Heart left ventricle (tissue), 16 donors: ENCODE measurements at regions not wholly inside any gene's neighbourhood (a gene's known extent, or its start where the extent isn't known, plus 50 kb on each side); places are given as distances from the start of the nearest gene placed in this dataset.
"Not testable (repeated sequence)": the region's sequence is repeated elsewhere in the genome, so short reads cannot be mapped to it uniquely, and the experiment has no call there.

ENCODE experiments used
- ATAC-seq, 4 donors: fragments of 200-7000 bp; cut with Tn5 transposase; one replicate each; pipeline ENCODE4 v1.9.1; 2020 to 2022; ENCODE audit warnings: moderate library complexity in 4 of 4, mild to moderate bottlenecking in 3 of 4, moderate number of reproducible peaks in 1 of 4
- DNase-seq, 5 donors: peaks; one replicate each; pipeline ENCODE4 v3.0.0-alpha.2; 2020
- H3K27ac ChIP-seq, 12 donors: fragments of 200-600 bp; sonication (generic) in 4 of 12; one replicate each; pipeline versions ENCODE4 v1.5.0 to v1.8.0; 2016 to 2022; ENCODE audit warnings: mild to moderate bottlenecking in 2 of 12
- H3K27me3 ChIP-seq, 9 donors: fragments of 200-600 bp; sonication (generic) in 2 of 9; one replicate each; pipeline versions ENCODE4 v1.5.1 to v1.8.0; 2016 to 2022; ENCODE audit warnings: mild to moderate bottlenecking in 3 of 9
- H3K36me3 ChIP-seq, 9 donors: fragments of 200-600 bp; sonication (generic) in 2 of 9; one replicate each; pipeline versions ENCODE4 v1.5.0 to v1.8.0; 2018 to 2022; ENCODE audit warnings: mild to moderate bottlenecking in 2 of 9
- H3K4me1 ChIP-seq, 12 donors: fragments of 200-600 bp; sonication (generic) in 4 of 12; one replicate each; pipeline versions ENCODE4 v1.5.0 to v1.8.0; 2016 to 2022; ENCODE audit warnings: mild to moderate bottlenecking in 3 of 12
- H3K4me3 ChIP-seq, 12 donors: fragments of 200-600 bp; sonication (generic) in 4 of 12; one replicate each; pipeline versions ENCODE4 v1.5.0 to v1.8.0; 2017 to 2022; ENCODE audit warnings: mild to moderate bottlenecking in 9 of 12, moderate library complexity in 4 of 12
- H3K9me3 ChIP-seq, 12 donors: fragments of 200-600 bp; sonication (generic) in 4 of 12; one replicate each; pipeline versions ENCODE4 v1.5.0 to v1.8.0; 2016 to 2022; ENCODE audit warnings: mild to moderate bottlenecking in 1 of 12
- POLR2A ChIP-seq, 2 donors: fragments of 450-650 bp; IDR thresholded peaks; one replicate each; pipeline ENCODE4 v1.6.1; 2017; ENCODE audit warnings: antibody characterized with exemption in 2 of 2, mild to moderate bottlenecking in 2 of 2, moderate library complexity in 2 of 2
- WGBS, 4 donors: extraction: QIAGEN DNeasy Blood & Tissue Kit in 2 of 4; methylation state at CpG; one replicate each; pipeline versions ENCODE4 v1.1.5 to v1.1.7; 2013 to 2018; 5-methylcytosine and 5-hydroxymethylcytosine counted together
- intact Hi-C, 10 donors: fragments of 100-400 bp; cut with DNase I; formaldehyde crosslinking; loops; one replicate each; pipeline versions ENCODE4 v1.11.1 to v1.14.2; 2022
- TF ChIP-seq, protein P1 (sequence below), 12 donors: fragments of 200-600 bp; sonication (generic) in 4 of 12; IDR thresholded peaks; one replicate each; pipeline versions ENCODE4 v1.5.0 to v1.8.0; 2018 to 2022; ENCODE audit warnings: antibody characterized with exemption in 12 of 12, mild to moderate bottlenecking in 5 of 12
- donor health status: ischemic (EF 13 %, LVEDD 7.1; RV severe dilation, severe dysfunction).
- donor health status: healthy with polysubstance abuse.
- donor health status: DM: no; HTN: yes; CAD: no.
- donor health status: DM: no; HTN: no; CAD: no.
- donor health status: ischemic (EF 25% LVEDD 6.9; RV normal size, moderate dysfunction).
- donor health status: ischemic (EF 25% LVEDD 5.7; RV mildly dilated, moderate dysfunction).
- donor health status: healthy.
- donor health status: DM: yes; HTN: yes; CAD: no.
- donor health status: ischemic (EF 35%, LVEDD 5.7; RV mildly dilated, moderate dysfunction).
- donor health status: nonischemic (EF 11% LVEDD 7.7; RV severe dilation, severe dysfunction).
- donor health status: DM: yes; HTN: yes; CAD: no.
- donor health status: PGD.
- donor health status: ischemic (EF 29% LVEDD 5.4; RV normal size, mild dysfunction).
- donor health status: nonischemic (EF 23%, LVEDD 6.1; RV moderate dilation, normal function).

DNA sequence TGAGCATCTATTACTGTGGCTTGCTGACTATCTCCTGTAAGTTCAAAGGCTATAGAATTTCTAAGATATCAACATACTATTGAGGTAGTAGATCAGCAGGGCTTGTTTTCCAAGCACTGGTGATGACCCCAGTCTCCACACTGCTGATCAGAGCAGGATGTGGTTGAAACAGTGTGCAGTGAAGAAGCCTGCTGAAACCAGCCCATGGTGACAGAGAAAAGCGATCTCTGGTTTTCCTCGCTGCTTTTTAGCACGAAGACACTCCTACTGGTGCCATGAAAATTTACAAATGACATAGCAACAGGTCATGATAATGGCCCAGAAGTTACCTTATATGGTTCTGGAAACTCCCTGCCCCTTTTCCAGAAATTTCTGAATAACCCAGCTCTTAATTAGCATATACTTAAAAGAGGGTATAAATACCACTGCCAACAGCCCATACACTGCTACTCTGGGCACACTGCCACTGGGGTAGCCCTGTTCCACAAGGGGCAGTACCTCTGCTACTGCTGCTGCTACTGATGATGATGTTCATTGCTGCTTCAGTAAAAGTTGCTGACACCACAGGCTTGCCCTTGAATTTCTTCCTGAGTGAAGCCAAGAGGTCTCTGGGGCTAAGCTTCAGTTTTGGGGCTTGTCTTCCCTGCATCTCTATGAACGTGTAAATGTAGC lies 1689.5 kb upstream of the PCDH10 start:
- 57 to 77% (median 62%) methylated on average over 4 of the region's 4 CpGs for WGBS, 4 donors

DNA sequence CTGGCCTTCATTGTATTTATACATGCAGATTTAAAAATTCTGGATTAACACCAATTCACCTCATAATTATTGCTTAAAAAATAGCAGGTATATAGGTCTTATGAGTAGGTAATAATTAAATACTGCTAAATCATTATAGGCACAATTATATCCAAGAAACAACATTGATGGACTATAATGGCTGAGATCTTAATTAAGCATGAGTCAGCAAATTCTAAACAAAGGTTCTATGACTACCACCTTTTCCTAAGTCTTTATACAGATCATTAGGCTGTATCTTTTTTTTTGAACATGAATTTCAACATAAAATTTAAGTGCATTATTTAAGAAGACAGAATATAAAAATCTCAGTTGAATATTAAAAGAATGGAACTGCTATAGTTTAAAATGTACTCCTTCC lies 1678.7 kb upstream of the PCDH10 start:
- Histone ChIP-seq H3K9me3 (peaks cover 0 to 13% (median 0%) of the 10 kb centered on the region in 12 donors), H3K27ac (no peak overlapping the region), H3K4me3 (no peak overlapping the region), H3K27me3 (no peaks in the 10 kb centered on the region), H3K36me3 (no peaks in the 10 kb centered on the region), H3K4me1 (no peaks in the 10 kb centered on the region)
- TF ChIP-seq, protein P1, sequence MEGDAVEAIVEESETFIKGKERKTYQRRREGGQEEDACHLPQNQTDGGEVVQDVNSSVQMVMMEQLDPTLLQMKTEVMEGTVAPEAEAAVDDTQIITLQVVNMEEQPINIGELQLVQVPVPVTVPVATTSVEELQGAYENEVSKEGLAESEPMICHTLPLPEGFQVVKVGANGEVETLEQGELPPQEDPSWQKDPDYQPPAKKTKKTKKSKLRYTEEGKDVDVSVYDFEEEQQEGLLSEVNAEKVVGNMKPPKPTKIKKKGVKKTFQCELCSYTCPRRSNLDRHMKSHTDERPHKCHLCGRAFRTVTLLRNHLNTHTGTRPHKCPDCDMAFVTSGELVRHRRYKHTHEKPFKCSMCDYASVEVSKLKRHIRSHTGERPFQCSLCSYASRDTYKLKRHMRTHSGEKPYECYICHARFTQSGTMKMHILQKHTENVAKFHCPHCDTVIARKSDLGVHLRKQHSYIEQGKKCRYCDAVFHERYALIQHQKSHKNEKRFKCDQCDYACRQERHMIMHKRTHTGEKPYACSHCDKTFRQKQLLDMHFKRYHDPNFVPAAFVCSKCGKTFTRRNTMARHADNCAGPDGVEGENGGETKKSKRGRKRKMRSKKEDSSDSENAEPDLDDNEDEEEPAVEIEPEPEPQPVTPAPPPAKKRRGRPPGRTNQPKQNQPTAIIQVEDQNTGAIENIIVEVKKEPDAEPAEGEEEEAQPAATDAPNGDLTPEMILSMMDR (IDR thresholded peaks at IDR 0.05), result no peak
- no peak for TF ChIP-seq POLR2A (IDR thresholded peaks at IDR 0.05)
- intact Hi-C loops, result no loop called here
- no peak for ATAC-seq
- DNase-seq, result no peak

More for the DNA sequence above, 1689.5 kb upstream of the PCDH10 start:
- no peak for DNase-seq
- no peak for ATAC-seq
- Histone ChIP-seq H3K27ac (no peak overlapping the region), H3K36me3 (no peaks in the 10 kb centered on the region), H3K27me3 (no peaks in the 10 kb centered on the region), H3K4me1 (no peaks in the 10 kb centered on the region), H3K4me3 (no peak overlapping the region), H3K9me3 (peaks cover 0 to 16% (median 5%) of the 10 kb centered on the region in 12 donors)
- intact Hi-C loops, result no loop called here
- TF ChIP-seq, protein P1 (IDR thresholded peaks at IDR 0.05), result no peak
- no peak for TF ChIP-seq POLR2A (IDR thresholded peaks at IDR 0.05)

DNA sequence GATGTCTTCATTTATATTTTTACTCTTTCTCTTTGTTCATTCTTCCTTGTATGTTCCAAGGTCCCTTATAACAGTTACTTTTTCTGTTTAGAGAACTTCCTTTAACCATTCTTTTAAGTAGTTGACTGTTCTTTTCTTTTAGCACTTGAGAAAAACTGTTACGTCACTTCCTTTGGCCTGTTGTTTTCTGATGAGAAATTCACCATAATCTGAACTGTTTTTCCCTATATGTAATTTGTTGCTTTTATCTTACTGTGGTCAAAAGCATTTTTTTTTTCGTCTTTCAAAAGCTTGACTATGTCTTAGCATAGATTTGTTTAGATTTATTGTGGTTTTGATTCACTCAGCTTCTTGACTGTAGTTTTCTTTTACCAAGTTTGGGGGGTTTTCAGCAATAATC lies 1660.3 kb upstream of the PCDH10 start:
- no peaks in the 10 kb centered on the region for H3K9me3 ChIP-seq

DNA sequence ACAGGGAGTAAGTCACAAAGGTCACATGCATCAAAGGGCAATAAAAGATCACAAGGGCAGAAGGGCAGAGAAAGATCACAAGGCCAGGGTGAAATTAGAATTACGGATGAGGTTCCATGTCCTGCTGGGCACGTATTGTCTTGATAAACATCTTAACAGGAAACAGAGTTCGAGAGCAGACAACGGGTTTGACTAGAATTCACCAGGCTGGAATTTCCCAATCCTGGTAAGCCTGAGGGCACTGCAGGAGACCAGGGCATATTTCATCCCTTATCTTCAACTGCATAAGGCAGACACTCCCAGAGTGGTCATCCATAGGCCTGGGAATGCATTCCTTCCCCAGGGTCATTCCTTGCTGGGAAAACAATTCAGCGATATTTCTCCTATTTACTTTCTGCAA lies 1652.9 kb upstream of the PCDH10 start:
- not testable (repeated sequence) for DNase-seq

More for the DNA sequence above, 1660.3 kb upstream of the PCDH10 start:
- Histone ChIP-seq H3K27me3 (no peaks in the 10 kb centered on the region), H3K36me3 (no peaks in the 10 kb centered on the region), H3K27ac (no peak overlapping the region), H3K4me1 (no peaks in the 10 kb centered on the region), H3K4me3 (no peak overlapping the region)
- DNase-seq, result no peak
- no peak for ATAC-seq
- intact Hi-C loops, result no loop called here
- TF ChIP-seq POLR2A (IDR thresholded peaks at IDR 0.05), result no peak
- TF ChIP-seq, protein P1 (IDR thresholded peaks at IDR 0.05), result no peak
- 46 to 68% (median 57%) methylated on average over 2 of the region's 2 CpGs for WGBS, 4 donors

More for the DNA sequence above, 1652.9 kb upstream of the PCDH10 start:
- 58 to 75% (median 64%) methylated on average over 5 of the region's 5 CpGs for WGBS, 4 donors
- H3K4me1 ChIP-seq, ATAC-seq, intact Hi-C loops, H3K36me3 ChIP-seq, H3K27me3 ChIP-seq, H3K9me3 ChIP-seq, H3K4me3 ChIP-seq, H3K27ac ChIP-seq: not testable (repeated sequence)
